Lower leg skin (tissue), 3 donors: ENCODE measurements at regions not wholly inside any gene's neighbourhood (a gene's known extent, or its start where the extent isn't known, plus 50 kb on each side); places are given as distances from the start of the nearest gene placed in this dataset.

ENCODE experiments used
- POLR2A ChIP-seq, 2 donors: fragments of 450-650 bp; IDR thresholded peaks; one replicate each; pipeline ENCODE4 v1.6.1; 2016 to 2017; ENCODE audit warnings: antibody characterized with exemption in 2 of 2, mild to moderate bottlenecking in 1 of 2, moderate library complexity in 1 of 2
- TF ChIP-seq, protein P1 (sequence below), 3 donors: fragments of 450-650 bp; IDR thresholded peaks; one replicate each; pipeline ENCODE4 v1.5.1; 2016; ENCODE audit warnings: antibody characterized with exemption in 3 of 3, mild to moderate bottlenecking in 3 of 3, moderate library complexity in 2 of 3

DNA sequence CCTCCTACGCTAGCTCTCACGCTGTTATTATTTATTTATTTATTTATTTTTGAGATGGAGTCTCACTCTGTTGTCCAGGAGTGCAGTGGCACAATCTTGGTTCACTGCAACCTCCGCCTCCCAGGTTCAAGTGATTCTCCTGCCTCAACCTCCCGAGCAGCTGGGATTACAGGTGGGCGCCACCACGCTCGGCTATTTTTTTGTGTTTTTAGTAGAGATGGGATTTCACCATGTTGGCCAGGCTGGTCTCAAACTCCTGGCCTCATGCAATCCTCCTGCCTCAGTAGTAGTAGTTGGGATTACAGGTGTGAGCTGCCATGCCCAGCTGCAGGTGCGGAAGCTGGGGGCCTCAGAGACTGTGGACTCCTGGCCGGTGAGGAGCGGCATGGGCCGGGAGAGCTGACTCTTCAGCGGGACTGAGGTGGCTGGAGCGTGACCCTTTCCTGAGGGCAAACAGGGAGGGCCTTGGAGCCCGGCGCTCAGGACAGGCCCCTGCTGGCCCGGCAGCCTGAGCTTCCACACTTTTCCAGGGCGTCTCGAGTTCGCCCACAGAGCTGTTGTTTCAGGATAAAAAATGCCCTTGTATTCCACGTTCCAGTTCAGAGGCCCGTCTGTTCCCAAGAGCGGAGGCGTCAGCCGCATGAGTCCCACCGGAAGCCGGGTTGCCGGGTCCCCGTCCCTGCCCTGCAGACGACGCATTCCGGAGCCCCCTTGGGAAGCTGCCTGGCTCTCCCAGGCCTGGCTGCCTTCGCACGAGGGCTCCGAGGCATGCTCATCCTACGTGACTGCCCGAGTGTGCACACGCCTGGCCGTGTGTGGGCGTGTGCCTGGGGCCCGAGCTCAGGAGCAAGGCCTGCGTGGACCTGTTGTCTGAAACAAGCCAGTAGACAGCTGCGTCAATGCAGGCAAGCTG, 126.2 kb downstream of the SIK1 start:
- no peak for TF ChIP-seq POLR2A (IDR thresholded peaks at IDR 0.05)
- TF ChIP-seq, protein P1, sequence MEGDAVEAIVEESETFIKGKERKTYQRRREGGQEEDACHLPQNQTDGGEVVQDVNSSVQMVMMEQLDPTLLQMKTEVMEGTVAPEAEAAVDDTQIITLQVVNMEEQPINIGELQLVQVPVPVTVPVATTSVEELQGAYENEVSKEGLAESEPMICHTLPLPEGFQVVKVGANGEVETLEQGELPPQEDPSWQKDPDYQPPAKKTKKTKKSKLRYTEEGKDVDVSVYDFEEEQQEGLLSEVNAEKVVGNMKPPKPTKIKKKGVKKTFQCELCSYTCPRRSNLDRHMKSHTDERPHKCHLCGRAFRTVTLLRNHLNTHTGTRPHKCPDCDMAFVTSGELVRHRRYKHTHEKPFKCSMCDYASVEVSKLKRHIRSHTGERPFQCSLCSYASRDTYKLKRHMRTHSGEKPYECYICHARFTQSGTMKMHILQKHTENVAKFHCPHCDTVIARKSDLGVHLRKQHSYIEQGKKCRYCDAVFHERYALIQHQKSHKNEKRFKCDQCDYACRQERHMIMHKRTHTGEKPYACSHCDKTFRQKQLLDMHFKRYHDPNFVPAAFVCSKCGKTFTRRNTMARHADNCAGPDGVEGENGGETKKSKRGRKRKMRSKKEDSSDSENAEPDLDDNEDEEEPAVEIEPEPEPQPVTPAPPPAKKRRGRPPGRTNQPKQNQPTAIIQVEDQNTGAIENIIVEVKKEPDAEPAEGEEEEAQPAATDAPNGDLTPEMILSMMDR (IDR thresholded peaks at IDR 0.05), result no peak
